Endothelial cell of umbilical vein (primary cell): ENCODE measurements at regions not wholly inside any gene's neighbourhood (a gene's known extent, or its start where the extent isn't known, plus 50 kb on each side); places are given as distances from the start of the nearest gene placed in this dataset.

ENCODE experiments used
- BruUV-seq: library from RNA; stranded (reverse); fragments of 400-500 nt; replicated peaks from 2 replicates; lab custom pipeline; 2021; lab: Mats Ljungman, UMichigan
- CTCF ChIA-PET: fragments of 300-600, 350-600 bp; sonication (Branson Sonifier 250); formaldehyde crosslinking; loops from one replicate; lab custom pipeline; 2021; ENCODE audit warnings: antibody characterized with exemption, inconsistent platforms; lab: Charles Lee
- POLR2A ChIA-PET: fragments of 300-600, 350-600 bp; sonication (Branson Sonifier 250); formaldehyde crosslinking; loops from one replicate; lab custom pipeline; 2021; ENCODE audit warnings: antibody characterized with exemption, inconsistent platforms; lab: Charles Lee
- DNase-seq: peaks from one replicate; pipeline ENCODE4 v3.0.0-alpha.2; 2011; ENCODE audit warnings: low read depth, low spot score
- FAIRE-seq: peaks from 2 replicates; lab custom pipeline; 2011; peaks lifted over from hg19 to GRCh38; lab: Jason Lieb, UNC
- H2AFZ ChIP-seq: 2 replicates; pipeline ENCODE4 v1.6.0; 2012; ENCODE audit warnings: low read depth, low read length, control low read depth, inconsistent platforms
- H3K27ac ChIP-seq: 2 replicates; pipeline ENCODE4 v1.5.1; 2011; ENCODE audit warnings: low read depth, mild to moderate bottlenecking, control low read depth, low read length, moderate library complexity; ENCODE audit not compliant: insufficient read depth
- H3K27me3 ChIP-seq, 2 experiments: 2 replicates each; pipeline versions ENCODE4 v1.6.0 to v1.6.1; 2011; ENCODE audit warnings: low read length in 2 of 2, mixed read lengths in 1 of 2; ENCODE audit not compliant: control insufficient read depth in 2 of 2, insufficient read depth in 2 of 2
- H3K36me3 ChIP-seq, 2 experiments: 2 replicates in 1 of 2; 3 replicates in 1 of 2; pipeline ENCODE4 v1.5.1; 2011; ENCODE audit warnings: low read length in 2 of 2, mild to moderate bottlenecking in 1 of 2, moderate library complexity in 1 of 2; ENCODE audit not compliant: control insufficient read depth in 2 of 2, insufficient read depth in 2 of 2; ENCODE audit errors: extremely low read depth in 1 of 2
- H3K4me1 ChIP-seq: 3 replicates; pipeline ENCODE4 v1.5.1; 2011; ENCODE audit warnings: mild to moderate bottlenecking, low read length; ENCODE audit not compliant: control insufficient read depth, insufficient read depth; ENCODE audit errors: extremely low read depth
- H3K4me2 ChIP-seq: 2 replicates; pipeline ENCODE4 v1.6.1; 2011; ENCODE audit warnings: low read length, control low read depth, mixed read lengths; ENCODE audit not compliant: insufficient read depth
- H3K4me3 ChIP-seq, 3 experiments: fragments of 200-600 bp in 1 of 3; sonication (generic), shearing (Covaris generic) in 1 of 3; replicated peaks in 1 of 3; 2 replicates each; pipeline ENCODE4 v1.5.1; 2011 to 2016; ENCODE audit warnings: control low read depth in 3 of 3, low read length in 3 of 3, mild to moderate bottlenecking in 2 of 3, inconsistent platforms in 1 of 3, low read depth in 1 of 3, moderate library complexity in 1 of 3; ENCODE audit not compliant: insufficient read depth in 1 of 3
- H3K79me2 ChIP-seq: 2 replicates; pipeline ENCODE4 v1.6.0; 2012; ENCODE audit warnings: low read length, inconsistent platforms; ENCODE audit not compliant: control insufficient read depth, insufficient read depth
- H3K9ac ChIP-seq: replicated peaks from 2 replicates; pipeline ENCODE3; 2011; ENCODE audit warnings: low read length, control low read depth; ENCODE audit not compliant: insufficient read depth; ENCODE audit errors: extremely low read depth
- H3K9me1 ChIP-seq: replicated peaks from 3 replicates; pipeline ENCODE4 v1.6.0; 2011; ENCODE audit warnings: mild to moderate bottlenecking, low read length; ENCODE audit not compliant: control insufficient read depth, insufficient read depth; ENCODE audit errors: extremely low read depth
- H3K9me3 ChIP-seq: replicated peaks from 2 replicates; pipeline ENCODE4 v1.5.1; 2012; ENCODE audit warnings: low read length, inconsistent platforms; ENCODE audit not compliant: control insufficient read depth, insufficient read depth
- H4K20me1 ChIP-seq: replicated peaks from 2 replicates; pipeline ENCODE3; 2011; ENCODE audit warnings: mild to moderate bottlenecking, low read length; ENCODE audit not compliant: control insufficient read depth, insufficient read depth; ENCODE audit errors: extremely low read depth
- CTCF ChIP-seq, 2 donors: IDR thresholded peaks; 1 replicate in 1 of 2; 2 replicates in 1 of 2; pipeline ENCODE4 v1.5.1; 2011; ENCODE audit warnings: low read length in 2 of 2, mild to moderate bottlenecking in 2 of 2, moderate library complexity in 2 of 2, control low read depth in 1 of 2, inconsistent platforms in 1 of 2, low read depth in 1 of 2; ENCODE audit not compliant: insufficient read depth in 1 of 2; ENCODE audit errors: extremely low read depth in 1 of 2
- EZH2 ChIP-seq: IDR thresholded peaks from 2 replicates; pipeline ENCODE4 v1.6.1; 2012; ENCODE audit warnings: borderline replicate concordance, low read depth, mild to moderate bottlenecking, moderate library complexity, low read length, inconsistent platforms; ENCODE audit not compliant: severe bottlenecking
- FOS ChIP-seq: IDR thresholded peaks from 2 replicates; pipeline ENCODE4 v1.6.1; 2011; ENCODE audit warnings: mild to moderate bottlenecking, low read length, moderate library complexity, borderline replicate concordance; ENCODE audit not compliant: insufficient read depth
- GATA2 ChIP-seq: IDR thresholded peaks from 2 replicates; pipeline ENCODE4 v1.7.0; 2011; ENCODE audit warnings: low read depth, mild to moderate bottlenecking, moderate library complexity, mixed read lengths, low read length; ENCODE audit not compliant: insufficient read length, insufficient read depth
- JUN ChIP-seq: IDR thresholded peaks from 2 replicates; pipeline ENCODE4 v1.6.1; 2011; ENCODE audit warnings: borderline replicate concordance, low read depth; ENCODE audit not compliant: insufficient read length, insufficient read depth
- MAX ChIP-seq: IDR thresholded peaks from 2 replicates; pipeline ENCODE4 v1.6.1; 2011; ENCODE audit not compliant: insufficient read depth, insufficient read length
- MYC ChIP-seq: IDR thresholded peaks from one replicate; pipeline ENCODE4 v1.6.1; 2011; ENCODE audit warnings: mild to moderate bottlenecking, low read depth, low read length
- POLR2A ChIP-seq: IDR thresholded peaks from 2 replicates; pipeline ENCODE4 v1.6.1; 2012; ENCODE audit warnings: low read depth, mild to moderate bottlenecking, control low read depth, low read length
- POLR2AphosphoS5 ChIP-seq: IDR thresholded peaks from 2 replicates; pipeline ENCODE4 v1.6.1; 2012; ENCODE audit warnings: low read depth, mild to moderate bottlenecking, control low read depth, low read length, moderate library complexity; ENCODE audit not compliant: insufficient read depth
- dilution Hi-C: fragments of 300-500 bp; cut with MboI; formaldehyde crosslinking; loops from one replicate; pipeline ENCODE4 v1.15.0; 2019; ENCODE audit warnings: low sequenced_read_pairs; ENCODE audit not compliant: extremely low pct_ligation_motif_present
- intact Hi-C: fragments of 100-400 bp; cut with micrococcal nuclease; formaldehyde crosslinking; loops from one replicate; pipeline ENCODE4 v1.10.0; 2022

- H3K79me2 ChIP-seq = no peaks in the 10 kb centered on the region
- TF ChIP-seq EZH2 (no peak), POLR2A (no peak), POLR2AphosphoS5 (no peak), MAX (no peak), GATA2 (no peak), MYC (no peak), CTCF (IDR thresholded peaks at IDR 0.05; ENCODE audit: extremely low read depth in 1 of 2, insufficient read depth in 1 of 2, low read depth in 1 of 2, low read length in 2 of 2) (no peak), JUN (no peak), FOS (no peak)
- ChIA-PET CTCF (interaction anchor here (0.7 to 3.0 kb wide), 10 partner anchors 20 to 263 kb away, joined by 3 to 22 read pairs (median 5); partner anchors contain the start of gene GPC1), POLR2A (no interaction called here)
- H3K27ac ChIP-seq = no peak overlapping the region
- no peak for DNase-seq
- dilution Hi-C loops (no loop called here), intact Hi-C loops (loop anchor here (1.0 kb wide), 3 partner anchors 204 to 606 kb away; no protein-coding TSS in a partner anchor)
- H3K36me3 ChIP-seq = no peaks in the 10 kb centered on the region
- no peaks in the 10 kb centered on the region for H3K9me3 ChIP-seq
- no peak overlapping the region for H3K4me2 ChIP-seq
- no peaks in the 10 kb centered on the region for H4K20me1 ChIP-seq
- BruUV-seq = no TSS peak
- H3K27me3 ChIP-seq = no peaks in the 10 kb centered on the region
- no peaks in the 10 kb centered on the region for H3K9me1 ChIP-seq
- no peak overlapping the region for H2AFZ ChIP-seq
- H3K4me1 ChIP-seq = peaks cover 6% of the 10 kb centered on the region
- no peak overlapping the region for H3K4me3 ChIP-seq
- H3K9ac ChIP-seq = no peak overlapping the region
- no peak for FAIRE-seq
These were observed 93.5 kb upstream of the OTOS start for GRCh38 chr2:240233885-240234502.
